CD1c-positive myeloid dendritic cell (primary cell): ENCODE measurements at regions not wholly inside any gene's neighbourhood (a gene's known extent, or its start where the extent isn't known, plus 50 kb on each side); places are given as distances from the start of the nearest gene placed in this dataset.
"Not testable (repeated sequence)": the region's sequence is repeated elsewhere in the genome, so short reads cannot be mapped to it uniquely, and the experiment has no call there.

ENCODE experiments used
- DNase-seq: peaks from one replicate; pipeline ENCODE4 v3.0.0-alpha.2; 2016; ENCODE audit errors: extremely low spot score

DNA sequence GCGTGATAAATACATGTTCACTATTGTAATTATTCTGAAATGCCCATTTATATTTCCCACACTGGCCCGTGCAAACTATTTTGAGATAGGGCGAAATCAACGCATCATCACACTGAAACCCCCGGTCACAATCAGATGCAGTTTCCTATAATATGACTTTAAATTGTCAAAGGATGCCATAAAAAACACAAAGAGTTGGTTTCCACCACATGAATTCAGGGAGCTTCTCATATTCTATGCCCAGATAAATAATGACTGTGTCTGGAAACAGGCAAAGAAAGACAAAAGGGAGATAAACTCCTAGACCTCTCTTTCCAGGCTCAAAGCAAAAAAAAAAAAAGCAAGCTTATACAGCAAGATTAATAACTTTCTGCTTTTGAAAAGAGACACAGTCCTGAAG lies 375.8 kb upstream of the AKR1E2 start:
- no peak for DNase-seq

DNA sequence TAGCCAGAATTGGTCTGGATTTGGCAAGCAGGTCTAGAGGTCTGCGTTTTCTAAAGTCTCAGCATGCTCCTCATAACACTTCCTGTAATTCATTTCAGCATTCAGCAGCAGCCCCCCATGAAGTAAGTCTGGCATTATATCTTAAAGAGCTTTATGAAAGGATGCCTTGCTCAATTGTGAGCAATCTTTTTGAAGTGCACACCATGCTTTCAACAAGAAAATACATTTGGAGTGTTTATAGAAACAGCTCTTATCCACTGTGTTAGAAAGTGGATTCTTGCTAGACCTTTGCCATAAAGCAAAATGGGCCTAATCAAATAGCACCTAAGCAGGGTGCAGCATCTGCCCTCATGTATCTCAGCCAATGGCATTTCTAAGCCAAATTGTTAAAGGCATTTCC lies 378.0 kb upstream of the AKR1E2 start:
- DNase-seq = no peak

DNA sequence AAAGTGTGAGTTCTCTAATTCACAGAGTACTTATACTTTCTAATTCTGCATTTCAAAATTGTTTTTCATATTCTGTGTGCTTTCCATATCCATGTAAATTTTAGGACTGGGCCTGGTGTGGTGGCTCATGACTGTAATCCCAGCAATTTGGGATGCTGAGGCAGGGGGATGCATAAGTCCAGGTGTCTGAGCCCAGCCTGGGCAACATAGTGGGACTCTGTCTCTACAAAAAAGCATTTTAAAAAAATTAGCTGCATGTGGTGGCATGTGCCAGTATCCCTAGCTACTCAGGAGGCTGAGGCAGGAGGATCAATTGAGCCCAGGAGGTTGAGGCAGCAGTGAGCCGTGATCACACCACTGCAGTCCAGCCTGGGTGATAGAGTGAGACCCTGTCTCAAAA lies 382.6 kb upstream of the AKR1E2 start:
- DNase-seq = no peak

DNA sequence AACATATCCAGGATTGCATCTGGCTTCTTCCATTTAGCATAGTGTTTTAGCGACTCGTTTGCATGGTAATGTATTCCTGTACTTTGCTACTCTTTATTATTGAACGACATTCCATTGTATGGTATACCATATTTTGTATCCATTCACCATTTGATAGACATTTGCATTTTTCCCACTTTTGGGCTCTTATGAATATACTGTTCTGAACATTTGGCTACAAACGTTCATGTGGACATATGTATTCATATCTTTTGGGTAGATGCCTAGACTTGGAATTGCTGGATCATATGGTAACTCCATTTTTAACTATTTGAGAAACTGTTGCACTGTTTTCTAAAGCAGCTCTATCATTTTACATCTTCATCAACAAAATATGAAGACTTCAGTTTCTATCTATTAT lies 383.7 kb upstream of the AKR1E2 start:
- DNase-seq = no peak

DNA sequence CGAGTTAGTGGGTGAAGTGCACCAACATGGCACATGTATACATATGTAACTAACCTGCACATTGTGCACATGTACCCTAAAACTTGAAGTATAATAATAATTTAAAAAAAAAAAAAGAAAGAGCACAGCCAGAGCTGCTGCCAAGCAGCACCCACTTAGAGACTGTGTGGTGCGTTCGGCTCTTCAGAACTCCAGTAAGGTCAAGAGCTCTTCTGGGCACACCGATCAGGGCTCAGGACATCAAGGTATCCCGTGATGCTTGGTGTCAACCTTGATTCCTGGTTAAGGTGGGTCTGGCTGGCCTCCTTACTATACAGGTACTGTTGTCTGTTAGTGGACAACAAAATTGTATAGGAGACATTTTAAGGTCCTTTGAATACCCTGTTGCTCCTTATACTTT lies 385.7 kb upstream of the AKR1E2 start:
- no peak for DNase-seq

DNA sequence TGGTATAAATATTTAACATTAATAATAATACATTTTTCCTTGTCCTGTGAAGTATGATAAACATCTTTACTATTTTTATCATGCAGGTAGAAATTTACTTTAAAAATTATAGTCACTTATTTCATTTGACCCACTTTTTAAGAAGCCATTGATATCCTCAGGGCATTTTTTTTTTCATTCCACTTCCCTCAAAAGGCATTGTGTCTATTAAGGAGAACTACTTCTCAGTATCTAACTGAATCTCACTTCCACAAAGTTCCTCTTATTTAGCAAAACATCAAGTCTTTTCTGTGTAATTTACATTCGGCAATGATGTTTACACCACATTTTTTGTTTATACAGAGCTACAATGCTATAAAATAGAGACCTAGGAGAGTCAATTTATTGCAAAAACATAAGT lies 388.2 kb upstream of the AKR1E2 start:
- peak; percentile 47 for DNase-seq

DNA sequence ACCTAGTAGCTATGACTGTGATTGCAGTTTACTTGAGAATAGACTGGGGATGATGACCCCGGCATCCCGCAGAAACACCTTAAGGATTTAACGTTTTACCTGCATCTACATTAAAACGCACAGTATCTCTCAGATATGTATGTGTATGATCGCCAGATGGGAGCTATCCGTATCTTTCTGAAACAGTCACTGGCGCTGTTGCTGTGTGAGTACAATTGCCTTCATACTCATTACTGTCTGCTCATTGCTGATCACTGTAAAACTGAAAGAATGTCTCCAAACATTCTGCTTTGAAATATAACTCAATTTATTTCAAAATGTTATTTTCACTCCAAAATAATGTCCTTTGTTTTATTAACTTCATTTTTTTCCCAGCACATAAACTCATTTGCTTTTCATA lies 388.9 kb upstream of the AKR1E2 start:
- DNase-seq = no peak

DNA sequence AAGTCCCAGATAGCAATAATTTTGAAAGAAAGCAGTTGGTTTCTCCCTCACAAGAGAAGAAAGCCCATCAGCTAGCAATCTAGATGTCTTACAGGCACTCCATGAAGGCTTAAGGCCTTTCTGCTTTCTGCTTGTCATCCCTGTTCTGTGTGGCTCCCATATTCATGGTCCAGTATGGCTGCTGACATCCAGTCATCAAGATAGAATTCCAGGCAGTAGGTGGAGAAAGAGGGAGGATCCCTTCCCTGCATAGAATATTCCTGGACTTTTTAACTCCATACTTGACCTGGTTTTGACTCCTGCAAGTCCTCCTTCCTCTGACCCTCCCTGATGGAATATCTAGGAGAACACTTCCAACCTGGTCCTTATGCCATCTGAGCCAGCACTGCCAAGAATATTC lies 389.9 kb upstream of the AKR1E2 start:
- DNase-seq = no peak

DNA sequence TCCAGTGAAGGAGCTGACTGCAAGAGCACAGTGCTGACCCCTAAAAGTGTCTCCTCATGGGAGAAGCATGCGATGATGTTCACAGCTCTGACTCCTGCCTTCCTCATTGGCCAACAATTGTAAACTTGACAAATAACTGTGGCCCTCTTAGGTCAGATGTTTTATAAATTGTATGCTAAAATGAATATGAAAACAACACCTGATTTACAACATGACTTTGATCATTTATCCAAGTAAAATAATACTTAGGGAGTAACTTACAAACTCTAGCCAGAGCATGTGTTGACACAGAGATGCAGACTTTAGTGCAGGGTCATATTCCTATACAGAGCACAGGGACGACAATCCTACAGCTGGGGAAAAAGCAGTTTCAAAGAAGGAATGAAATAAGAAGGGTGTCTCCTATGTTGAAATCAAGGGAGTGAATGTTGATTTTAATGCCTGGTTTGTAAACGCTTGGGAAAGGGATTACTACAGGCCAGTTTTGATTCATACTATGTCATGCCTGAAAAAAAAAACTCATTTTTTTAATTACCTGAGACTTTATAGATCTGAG lies 391.4 kb upstream of the AKR1E2 start:
- DNase-seq = no peak

DNA sequence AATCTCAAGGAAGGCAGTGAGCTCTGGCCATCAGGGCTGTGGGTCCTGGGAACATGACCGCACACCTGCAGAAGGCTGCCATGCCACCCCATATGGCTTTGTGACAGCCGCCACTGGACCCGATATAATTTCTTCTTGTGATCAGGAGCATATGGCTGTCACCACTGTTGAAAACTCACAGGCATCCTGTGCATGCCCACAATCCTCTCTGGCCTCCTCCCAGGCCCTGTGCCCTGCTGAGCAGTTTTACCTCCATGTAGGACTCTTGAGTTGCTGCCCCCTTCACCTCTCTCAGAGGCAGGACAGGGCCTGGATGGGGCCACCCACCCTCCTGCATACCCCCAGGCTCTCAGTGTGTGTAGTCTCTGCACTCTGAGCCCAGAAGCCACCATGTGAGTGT lies 391.9 kb upstream of the AKR1E2 start:
- DNase-seq = no peak

DNA sequence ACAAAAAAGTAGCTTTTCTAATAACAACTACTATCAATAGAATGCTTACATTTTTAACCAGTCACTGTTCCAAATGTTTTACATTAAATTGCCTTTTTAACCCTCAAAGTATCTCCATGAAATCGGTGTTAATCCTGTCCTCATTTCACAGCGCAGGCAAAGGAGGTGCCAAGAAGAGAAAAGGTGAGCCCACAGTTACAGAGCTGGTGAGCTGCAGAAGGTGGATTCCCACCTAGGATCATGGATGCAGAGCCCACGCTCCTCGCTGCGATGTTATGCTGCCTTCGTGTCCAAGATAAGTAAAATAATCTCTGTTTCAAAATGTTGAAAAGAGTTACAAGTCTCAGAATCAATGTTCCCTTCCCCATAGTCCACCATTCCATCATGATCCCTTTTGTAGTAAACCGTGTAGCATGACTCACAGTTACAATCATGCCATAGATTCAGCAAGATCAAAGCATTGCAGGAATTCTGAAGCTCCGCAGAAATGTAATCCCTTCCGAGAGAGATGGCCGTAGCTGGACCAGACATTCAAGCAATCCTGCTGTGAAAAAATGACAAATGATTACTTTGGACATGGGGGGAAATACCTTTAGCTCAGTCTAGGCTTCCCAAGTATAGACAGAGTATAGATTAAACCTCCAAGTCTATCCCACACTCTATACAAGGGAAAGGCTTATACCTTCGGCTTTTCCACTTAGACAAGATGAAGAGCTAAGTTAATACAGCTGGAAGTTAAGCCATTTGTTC lies 394.7 kb upstream of the AKR1E2 start:
- DNase-seq = no peak

DNA sequence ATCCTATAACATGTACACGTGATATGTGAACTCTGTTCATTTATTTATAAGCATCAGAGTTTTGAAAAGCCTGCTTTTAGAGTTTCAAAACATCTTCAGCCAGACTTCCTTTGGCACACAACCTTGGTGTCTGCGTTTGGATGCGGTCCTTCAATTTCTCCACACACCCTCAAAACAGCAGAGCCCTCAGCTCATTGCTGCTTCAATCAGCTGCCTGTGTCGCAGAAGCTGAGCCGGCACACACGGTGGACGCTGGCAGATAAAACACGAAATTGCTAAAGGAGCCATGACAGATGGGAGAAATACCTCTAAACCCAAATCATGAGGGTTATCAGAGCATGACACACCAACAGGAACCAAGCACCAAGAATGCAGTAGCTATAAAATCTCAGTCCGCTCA lies 396.4 kb upstream of the AKR1E2 start:
- no peak for DNase-seq

DNA sequence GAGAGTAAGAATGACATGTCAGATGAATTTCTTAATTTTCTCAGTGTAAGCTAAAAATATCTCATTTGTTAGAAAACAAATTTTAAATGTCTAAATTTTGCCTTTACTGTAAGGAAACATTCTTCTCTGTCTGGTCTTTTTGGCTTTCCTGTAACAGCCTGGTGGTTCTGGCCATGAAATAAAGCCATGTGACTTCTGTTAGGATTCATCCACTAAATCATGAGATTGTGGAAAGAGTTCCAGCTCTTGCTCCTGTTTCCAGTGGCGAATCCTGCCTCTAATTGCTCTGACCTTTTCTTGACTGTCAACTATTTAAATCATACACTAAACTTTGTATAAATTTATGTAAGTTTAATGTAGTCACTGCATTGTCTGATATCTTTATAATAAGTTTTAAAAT lies 398.5 kb upstream of the AKR1E2 start:
- DNase-seq = no peak

DNA sequence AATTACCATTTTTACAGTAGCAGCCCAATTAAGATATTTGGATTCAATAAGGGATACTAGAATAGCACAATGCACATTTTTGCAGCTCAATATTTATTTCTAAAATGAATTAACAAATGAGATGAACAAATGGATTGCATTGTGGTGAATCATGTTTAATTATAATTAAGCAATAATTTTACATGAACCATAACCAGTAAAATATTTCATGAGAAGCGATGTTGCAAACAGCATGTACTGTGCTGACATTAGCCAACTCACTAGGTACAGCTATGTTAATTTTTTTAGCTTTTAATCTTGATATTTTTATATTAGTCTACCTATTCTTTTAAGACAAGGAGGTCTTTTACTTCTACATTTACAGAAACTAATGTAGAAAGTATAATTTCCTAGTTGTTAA lies 399.1 kb upstream of the AKR1E2 start:
- DNase-seq = no peak

DNA sequence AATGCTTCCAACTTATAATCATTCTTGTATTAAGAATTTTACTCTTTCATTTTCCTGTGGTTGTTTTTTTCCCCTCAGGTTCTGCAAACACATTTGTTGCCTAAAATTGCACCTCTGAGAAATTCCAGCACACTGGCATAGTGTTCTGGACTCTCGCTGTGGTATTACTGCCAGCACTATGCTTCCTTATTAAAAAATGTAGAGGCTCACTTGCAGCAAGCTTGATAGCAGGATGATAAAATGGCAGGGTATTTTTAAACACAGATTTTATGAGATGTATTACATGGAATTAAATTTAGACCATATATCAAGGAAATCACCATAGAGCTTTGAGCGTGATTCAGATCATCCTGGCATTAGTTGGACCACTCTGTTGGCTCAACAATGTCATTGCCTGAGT lies 416.7 kb upstream of the AKR1E2 start:
- DNase-seq = no peak

DNA sequence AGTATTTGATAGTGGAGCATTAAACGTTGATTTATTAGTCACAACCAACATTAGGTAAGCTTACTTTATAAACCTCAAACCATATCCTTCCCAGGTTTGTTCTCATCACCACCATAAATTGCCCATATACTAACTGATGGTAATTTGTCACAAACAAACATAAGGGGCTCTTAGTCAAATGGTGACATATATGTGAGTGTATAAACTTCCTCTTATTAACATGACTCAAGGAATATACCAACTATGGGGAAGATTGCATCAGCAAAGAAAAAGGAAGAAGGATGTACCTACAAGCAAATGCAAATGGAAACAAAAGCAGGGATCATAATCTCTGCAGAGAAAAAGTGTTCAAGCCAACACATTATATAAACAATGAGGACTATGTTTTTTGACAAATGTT lies 418.2 kb upstream of the AKR1E2 start:
- DNase-seq = peak; percentile 82

DNA sequence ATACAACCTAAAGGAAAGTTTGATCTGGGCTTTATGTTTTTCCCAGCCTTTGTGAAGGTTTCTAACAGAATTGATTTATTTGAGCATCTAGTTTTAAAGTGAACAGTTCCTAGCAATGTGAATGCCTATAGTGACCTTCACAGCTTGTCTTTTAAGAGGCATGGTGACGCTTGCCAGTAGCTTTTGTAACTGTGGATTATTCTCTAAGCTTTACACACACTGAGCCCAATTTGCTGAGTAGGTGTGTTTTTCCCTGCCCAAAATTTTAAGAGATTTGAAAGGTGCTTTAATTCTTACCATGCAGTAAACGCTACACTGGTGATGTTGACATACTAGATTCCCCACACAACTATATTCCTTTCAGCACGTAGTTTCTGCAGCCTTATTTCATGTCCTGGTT lies 420.2 kb upstream of the AKR1E2 start:
- no peak for DNase-seq

DNA sequence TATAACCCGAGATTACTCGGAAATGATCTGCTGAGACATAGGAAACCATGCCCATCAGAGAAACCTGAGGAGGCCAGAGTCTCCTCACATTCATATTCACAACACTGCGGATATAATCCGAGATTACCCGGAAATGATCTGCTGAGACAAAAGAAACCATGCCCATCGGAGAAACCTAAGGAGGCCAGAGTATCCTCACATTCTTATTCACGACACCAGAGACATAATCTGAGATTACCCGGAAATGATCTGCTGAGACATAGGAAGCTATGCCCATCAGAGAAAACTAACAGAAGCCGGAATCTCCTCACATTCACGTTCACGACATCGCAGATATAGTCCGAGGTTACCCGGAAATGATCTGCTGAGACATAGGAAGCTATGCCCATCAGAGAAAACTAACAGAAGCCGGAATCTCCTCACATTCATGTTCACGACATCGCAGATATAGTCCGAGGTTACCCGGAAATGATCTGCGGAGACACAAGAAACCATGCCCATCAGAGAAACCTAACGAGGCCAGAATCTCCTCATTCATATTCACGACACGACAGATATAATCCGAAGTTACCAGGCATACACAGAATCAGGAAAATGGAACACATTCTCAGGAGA lies 422.3 kb upstream of the AKR1E2 start:
- DNase-seq = no peak

DNA sequence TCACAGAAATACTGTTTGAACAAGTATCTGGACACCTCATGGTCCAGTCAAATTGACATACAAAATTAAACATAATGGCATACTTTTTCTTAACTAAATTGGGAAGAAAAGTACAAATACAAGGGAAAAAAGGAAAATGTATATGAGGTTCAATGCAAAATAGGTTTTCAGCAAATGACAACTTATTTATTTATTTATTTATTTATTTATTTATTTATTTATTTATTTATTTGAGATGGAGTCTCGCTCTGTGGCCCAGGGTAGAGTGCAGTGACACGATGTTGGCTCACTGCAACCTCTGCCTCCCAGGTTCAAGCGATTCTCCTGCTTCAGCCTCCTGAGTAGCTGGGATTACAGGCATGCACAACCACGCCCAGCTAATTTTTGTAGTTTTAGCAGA lies 424.9 kb upstream of the AKR1E2 start:
- not testable (repeated sequence) for DNase-seq

DNA sequence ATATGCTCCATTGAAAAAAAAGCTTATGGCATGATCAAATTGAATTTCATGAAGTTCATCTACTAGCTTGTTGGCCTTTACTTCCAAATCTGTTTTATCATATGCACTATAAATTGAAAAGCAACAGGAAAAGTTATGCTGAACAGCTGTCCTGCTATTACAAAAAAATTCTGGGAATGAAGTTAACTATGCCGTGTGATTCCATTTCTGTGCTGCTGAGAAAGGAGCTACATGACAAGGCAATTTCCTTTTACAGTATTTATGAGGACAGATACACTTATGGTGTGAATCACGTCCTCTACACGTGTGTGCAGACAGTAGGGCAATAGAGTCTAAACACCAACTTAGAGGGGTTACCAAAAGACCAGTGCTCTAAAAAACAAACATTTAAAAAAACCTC lies 426.5 kb upstream of the AKR1E2 start:
- no peak for DNase-seq

DNA sequence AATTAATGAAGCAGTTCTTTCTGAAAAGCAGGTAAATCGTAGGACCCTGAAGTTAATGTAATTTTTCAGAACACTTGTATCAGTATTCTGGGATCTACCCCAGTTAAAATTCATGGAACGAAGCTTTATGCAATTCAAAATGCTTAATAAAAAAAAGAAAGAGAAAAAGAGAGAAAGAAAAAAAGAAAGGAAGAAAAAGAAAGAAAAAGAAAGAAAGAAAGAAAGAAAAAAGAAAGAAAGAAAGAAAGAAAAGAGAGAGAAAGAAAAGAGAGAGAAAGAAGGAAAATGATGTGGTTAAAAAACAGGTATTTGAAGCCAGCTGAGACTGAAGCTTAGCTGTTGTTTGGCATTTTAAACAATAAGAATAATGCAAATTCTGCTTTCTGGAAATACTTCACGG lies 427.4 kb upstream of the AKR1E2 start:
- DNase-seq = no peak

DNA sequence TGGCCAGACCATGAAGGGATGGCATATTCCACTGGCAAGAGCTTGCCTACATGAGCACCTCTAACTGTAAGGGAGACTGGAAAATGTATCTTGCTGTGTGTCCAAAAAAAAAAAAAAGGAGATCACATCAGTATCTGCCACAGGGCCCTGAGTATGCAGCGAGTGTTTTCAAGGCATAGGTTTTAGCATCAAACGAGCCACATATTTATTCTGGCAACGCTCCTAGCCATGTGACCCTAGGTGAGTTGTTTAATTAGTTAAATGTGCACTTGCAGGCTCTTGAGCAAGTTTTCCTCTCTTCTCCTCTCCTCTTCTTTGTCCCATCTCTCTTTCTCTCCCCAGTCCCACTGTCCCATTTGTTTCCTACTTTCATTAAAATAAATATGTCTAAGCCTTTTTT lies 428.7 kb upstream of the AKR1E2 start:
- no peak for DNase-seq

DNA sequence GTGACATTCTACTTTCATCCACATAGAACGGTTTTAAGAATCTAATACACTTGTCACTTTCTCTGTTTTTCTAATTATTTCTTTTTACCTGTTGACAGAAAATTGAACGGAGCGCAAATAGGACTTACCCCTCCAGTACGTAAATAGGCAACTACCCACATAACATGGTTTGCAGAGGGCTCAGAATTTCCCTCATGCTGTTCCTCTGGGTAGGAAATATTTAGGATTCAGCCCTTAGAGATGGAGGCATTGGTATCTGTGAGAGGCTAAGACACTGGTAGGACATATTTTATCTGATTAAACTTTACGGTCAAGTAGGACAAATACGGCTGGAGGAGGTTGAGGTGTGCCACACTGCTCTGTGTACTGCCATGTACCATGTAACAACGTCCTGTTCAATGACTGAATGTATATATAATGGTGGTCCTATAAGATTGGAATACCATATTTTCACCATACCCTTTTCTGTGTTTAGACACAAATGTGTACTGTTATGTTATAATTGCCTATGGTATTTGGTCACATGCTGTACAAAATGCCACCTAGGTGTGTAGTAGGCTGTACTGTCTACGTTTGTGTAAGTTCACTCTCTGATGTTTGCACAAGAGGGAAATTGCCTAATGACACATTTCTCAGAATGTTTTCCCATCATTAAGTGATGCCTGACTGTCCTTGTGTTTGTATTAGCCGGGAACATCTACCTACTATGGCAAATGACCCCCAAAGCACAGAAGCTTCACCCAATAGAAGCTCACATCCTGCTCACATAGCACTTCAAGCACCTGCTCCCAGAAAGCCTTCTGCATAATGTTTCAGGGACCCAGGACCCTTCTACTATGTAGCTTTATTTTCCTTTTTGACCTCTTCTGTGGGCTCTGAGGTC lies 429.4 kb upstream of the AKR1E2 start:
- no peak for DNase-seq
